CD4-positive, alpha-beta T cell treated with Interleukin-4 for 4 hours (primary cell): ENCODE measurements at regions not wholly inside any gene's neighbourhood (a gene's known extent, or its start where the extent isn't known, plus 50 kb on each side); places are given as distances from the start of the nearest gene placed in this dataset.
"Not testable (repeated sequence)": the region's sequence is repeated elsewhere in the genome, so short reads cannot be mapped to it uniquely, and the experiment has no call there.

Experiments used
- DNase-seq: peaks from one replicate; pipeline ENCODE4 v3.0.0-alpha.2; 2020

- DNase-seq, result no peak
Measured at GRCh38 chr3:144655423-144655822, 683.8 kb downstream of the DIPK2A start.

GRCh38 chr3:144660186-144660585 lies 688.6 kb downstream of the DIPK2A start:
- no peak for DNase-seq

- DNase-seq, result no peak
Measured at GRCh38 chr3:144662729-144663128, 691.1 kb downstream of the DIPK2A start.

DNA sequence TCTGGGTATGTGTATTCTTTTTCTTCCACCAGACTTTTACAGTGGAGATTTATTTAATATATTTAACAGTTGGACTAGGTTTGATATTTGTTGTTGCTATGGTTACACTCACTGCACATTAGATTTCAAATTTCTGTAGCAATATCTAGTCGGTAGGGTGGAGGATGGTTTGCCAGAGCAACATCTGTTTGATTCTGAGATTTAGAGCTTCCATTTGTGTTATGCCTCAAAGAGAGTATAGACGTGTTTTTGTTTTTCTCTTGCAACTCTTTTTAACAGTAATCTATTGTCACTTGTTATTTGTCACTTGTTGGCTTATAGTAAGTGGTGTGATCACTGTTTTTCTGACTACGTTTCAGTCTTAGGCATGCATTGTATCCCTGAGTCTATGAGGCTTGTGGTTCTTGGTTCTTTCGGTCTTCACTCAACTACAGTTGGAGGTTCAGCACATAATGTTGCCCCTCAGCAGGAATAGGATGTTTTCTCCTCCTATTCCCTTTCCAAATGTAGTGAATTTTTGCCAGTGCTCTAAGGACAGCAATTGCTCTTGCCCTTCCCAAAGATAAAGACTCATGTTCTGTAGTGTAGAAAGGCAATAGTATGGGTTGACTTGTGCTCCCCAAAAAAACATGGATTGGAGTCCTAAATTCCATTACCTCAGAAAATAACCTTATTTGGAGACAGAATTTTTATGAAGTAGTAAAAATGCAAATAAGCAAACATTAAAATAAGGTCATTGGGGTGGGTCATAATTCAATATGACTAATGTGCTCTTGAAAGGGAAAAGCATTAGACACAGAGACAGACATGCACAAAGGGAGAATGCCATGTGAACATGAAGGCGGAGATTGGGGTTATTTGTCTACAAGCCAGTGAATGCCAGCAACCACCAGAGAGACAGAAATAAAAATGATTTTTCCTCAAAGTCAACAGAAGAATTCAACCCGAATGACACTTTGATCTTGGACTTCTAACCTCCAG lies 692.1 kb downstream of the DIPK2A start:
- no peak for DNase-seq

DNA sequence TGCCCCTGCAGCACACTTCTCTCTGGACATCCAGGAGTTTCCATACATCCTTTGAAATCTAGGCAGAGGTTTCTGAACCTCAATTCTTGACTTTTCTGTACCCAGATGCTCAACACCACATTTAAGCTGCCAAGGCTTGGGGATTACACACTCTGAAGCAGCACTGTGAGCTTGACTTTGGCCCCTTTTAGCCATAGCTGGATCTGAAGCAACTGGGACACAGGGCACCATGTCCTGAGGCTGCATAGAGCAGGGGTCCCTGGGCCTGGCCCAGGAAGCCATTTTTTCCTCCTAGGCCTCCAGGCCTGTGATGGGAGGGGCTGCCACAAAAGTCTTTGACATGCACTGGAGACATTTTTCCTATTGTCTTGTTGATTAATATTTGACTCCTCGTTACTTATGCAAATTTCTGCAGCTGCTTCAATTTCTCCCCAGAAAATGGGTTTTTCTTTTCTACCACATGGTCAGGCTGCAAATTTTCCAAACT lies 694.0 kb downstream of the DIPK2A start:
- no peak for DNase-seq

- no peak for DNase-seq
Measured at GRCh38 chr3:144670571-144670970, 698.9 kb downstream of the DIPK2A start.

DNA sequence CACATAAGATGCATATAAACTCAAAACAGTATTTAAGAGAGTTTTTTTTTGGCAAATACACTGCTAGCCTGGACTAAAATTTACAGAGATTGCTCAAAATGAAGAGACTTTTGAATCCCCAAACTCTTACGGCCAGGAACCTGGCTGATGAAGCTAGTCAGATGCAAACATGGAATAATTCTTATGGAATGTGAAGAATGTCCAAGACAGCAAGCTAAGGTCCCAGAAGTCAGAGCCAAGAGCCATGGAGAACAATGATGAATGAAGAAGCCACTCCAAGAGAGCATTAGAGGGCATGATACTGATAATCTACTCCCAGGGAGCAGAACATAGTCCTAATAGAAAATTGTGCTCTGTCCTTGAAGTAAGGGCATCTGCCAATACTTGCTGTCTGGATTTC lies 705.5 kb downstream of the DIPK2A start:
- no peak for DNase-seq

DNA sequence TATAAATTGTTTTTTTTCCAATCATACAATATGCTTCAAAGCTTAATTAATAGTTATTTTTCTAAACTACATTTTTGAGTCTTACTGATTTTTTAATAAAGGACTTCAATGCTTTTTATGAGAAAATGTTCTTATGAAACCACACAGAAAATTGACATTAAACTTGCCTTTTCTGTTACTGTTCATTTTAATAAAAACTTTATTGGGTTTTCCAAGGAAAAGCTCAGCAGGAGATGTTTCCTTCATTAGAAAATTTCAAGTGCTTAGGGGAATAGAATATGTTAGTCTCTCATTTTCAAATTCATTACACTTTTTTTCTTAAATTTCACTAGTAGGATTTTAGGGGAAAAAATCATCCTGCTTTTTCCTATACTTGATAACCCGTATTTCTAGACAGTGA lies 711.4 kb downstream of the DIPK2A start:
- DNase-seq, result no peak

- no peak for DNase-seq
Measured at GRCh38 chr3:144687862-144688261, 716.2 kb downstream of the DIPK2A start.

DNA sequence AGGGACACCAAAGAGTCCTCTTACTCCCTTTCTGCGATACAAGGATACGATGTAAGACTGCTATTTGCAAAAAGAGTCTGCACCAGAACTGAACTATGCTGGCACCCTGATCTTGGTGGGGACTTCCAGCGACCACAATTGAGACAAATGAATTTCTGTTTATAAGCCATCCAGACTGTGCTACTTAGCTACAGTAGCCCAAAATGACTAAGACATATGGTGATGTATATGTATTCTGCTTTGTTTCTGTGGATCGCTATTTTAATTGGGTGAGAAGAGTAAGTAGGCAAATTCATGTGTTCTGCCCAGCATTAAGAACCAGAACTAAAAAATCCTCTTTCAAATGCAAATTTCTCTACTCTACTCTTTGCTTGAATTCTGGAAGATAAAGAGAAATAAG lies 720.9 kb downstream of the DIPK2A start:
- no peak for DNase-seq

GRCh38 chr3:144708437-144708836 lies 736.8 kb downstream of the DIPK2A start:
- no peak for DNase-seq

DNA sequence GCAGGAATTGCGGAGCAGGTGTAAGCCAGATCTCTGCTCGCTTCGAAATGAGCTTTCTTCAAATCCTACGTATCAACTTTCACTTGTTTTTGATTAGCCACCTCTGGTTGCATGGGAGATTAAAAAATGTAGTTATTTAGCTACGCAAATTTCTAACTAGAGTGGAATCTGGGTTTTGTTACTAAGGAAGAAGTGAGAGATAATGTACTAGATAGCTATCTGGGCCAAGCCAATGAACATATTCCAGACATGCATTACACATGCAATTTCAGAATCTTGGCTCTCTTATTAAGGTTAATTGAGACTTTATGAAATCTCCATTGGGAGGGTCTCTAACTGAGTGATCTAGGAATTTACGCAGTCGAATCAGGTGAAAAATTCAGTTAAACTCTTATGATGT lies 765.7 kb downstream of the DIPK2A start:
- no peak for DNase-seq

DNA sequence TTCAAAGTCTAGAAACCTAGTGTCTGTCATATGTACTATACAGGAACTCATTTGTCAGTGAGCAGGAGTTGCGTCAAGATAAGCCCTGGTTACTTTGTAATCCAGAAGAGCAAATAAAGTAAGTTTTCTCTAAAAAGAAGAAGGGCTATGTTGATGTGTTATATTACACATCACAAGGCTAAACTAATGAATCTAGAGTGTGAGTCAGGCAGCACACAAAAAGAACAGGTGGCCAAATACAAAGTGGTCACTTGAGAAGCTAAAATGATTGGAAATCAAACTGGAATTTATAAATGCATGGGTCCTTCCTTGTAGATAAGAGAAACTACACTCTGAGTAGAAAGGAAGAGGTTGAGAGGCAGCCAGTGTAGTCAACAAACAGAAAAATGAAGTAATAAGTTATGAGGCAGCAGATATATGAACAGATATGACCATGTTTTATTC lies 771.6 kb downstream of the DIPK2A start:
- DNase-seq, result no peak

DNA sequence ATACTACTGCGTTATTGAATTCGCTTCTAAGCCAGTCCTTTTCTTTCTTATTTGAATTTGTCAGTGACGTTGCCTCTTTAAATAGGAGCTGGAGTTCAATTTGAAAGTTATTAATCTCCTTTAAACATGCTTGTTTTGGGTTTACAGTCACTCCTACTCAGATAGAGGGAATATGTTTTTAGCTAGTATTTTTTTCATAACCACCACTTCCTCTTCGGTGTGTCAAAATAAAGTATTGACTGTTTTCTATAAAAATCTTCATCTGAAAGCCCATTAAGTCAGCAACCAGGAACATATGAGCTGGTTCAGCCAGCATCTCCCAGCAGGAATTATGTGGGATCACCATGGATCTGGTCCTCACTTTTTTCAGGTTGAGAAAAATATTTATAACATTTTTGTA lies 772.9 kb downstream of the DIPK2A start:
- no peak for DNase-seq

DNA sequence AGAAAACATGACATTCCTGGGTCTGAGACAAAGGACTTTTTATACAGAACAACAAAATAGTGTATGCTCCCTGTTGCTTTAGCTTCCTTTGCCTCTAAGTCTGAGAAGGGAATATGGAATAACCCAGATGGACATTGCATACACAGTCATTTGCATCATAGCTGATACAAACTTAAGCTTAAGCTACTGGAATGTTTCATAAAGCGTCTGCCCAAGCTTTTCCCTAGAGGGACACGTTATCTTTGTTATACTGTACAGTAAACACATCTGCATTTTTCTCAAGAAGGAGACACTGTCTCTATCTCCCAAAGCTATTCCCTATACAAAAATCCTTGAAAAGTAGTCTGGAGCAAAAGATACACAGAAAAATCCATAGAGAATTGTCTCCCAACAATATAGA lies 775.0 kb downstream of the DIPK2A start:
- no peak for DNase-seq

GRCh38 chr3:144749536-144750253 lies 778.1 kb downstream of the DIPK2A start:
- not testable (repeated sequence) for DNase-seq

GRCh38 chr3:144754076-144754783 lies 782.6 kb downstream of the DIPK2A start:
- no peak for DNase-seq

- DNase-seq, result no peak
Measured at GRCh38 chr3:144756704-144757440, 785.2 kb downstream of the DIPK2A start.

GRCh38 chr3:144760831-144761230 lies 789.2 kb downstream of the DIPK2A start:
- no peak for DNase-seq

- DNase-seq, result no peak
Measured at GRCh38 chr3:144762091-144762490, 790.5 kb downstream of the DIPK2A start.

- no peak for DNase-seq
Measured at GRCh38 chr3:144763878-144764454, 792.3 kb downstream of the DIPK2A start.

DNA sequence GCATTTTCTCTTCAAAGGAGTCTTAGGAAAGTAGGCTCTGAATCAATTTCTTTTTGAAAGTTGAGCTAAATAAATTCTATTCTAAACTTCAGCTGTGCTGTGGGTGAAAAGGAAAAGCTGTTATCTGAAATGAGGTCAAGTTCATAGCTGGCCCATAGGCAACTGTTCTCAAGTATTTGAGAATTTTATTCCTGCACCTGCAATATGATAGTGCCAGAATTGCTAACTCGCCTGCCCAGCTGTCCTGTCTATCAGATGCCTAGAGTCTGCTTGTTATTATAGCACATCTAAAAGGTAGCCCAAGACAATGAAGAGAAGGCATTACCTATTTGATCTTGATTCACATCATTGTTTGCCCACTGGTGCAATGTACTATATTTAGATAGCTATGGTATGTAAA lies 798.7 kb downstream of the DIPK2A start:
- no peak for DNase-seq
